ENCODE measurements at regions not wholly inside any gene's neighbourhood (a gene's known extent, or its start where the extent isn't known, plus 50 kb on each side); places are given as distances from the start of the nearest gene placed in this dataset.

DNA sequence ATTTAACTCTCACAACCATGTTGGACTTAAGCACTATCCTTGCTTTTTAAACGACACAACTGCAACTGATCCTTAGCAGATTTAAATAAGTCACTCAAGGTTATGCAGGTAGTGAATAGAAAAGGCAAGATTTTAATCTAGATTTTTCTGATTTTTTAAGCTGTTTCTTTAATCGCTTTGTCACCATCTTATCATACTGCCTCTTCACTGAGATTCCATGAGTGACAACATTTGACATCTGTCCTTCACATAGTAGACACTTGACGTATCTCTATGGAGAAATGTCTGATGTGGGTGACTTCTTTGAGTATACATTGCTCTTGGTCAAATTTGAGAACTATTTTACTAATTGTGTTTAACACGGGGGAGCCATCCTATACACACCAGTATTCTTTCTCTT, 839.7 kb downstream of the GATA3 start:
- TF ChIP-seq GATA2 (IDR thresholded peaks at IDR 0.05; ENCODE audit: low read depth, low read length), result no peak
- no peak for TF ChIP-seq GATA3 (IDR thresholded peaks at IDR 0.05; ENCODE audit: low read depth, low read length)

Measured in SH-SY5Y (cell line).